OCI-LY3 (cell line): ENCODE measurements at regions not wholly inside any gene's neighbourhood (a gene's known extent, or its start where the extent isn't known, plus 50 kb on each side); places are given as distances from the start of the nearest gene placed in this dataset.

Experiments used
- H2AFZ ChIP-seq: fragments of 200-600, 300-600 bp; shearing (Covaris generic); 2 replicates; pipeline ENCODE4 v1.6.0; 2014; ENCODE audit warnings: antibody characterized with exemption, low read depth, low read length
- H3K27ac ChIP-seq: fragments of 200-600, 300-600 bp; sonication (generic); 2 replicates; pipeline ENCODE4 v1.5.1; 2014; ENCODE audit warnings: mild to moderate bottlenecking, low read length, moderate library complexity, mixed read lengths
- H3K27me3 ChIP-seq: fragments of 200-600, 300-600 bp; sonication (generic); 2 replicates; pipeline ENCODE4 v1.6.1; 2014; ENCODE audit warnings: low read depth, low read length, mixed read lengths
- H3K36me3 ChIP-seq: fragments of 200-600, 300-600 bp; sonication (generic); replicated peaks from 2 replicates; pipeline ENCODE3; 2014; ENCODE audit warnings: low read depth, low read length, mixed read lengths
- H3K4me1 ChIP-seq: fragments of 300-600, 200-600 bp; sonication (generic); 2 replicates; pipeline ENCODE4 v1.6.1; 2014; ENCODE audit warnings: low read length, mixed read lengths
- H3K4me2 ChIP-seq: fragments of 200-600, 300-600 bp; sonication (generic); 2 replicates; pipeline ENCODE4 v1.6.1; 2014; ENCODE audit warnings: low read length, mixed read lengths
- H3K4me3 ChIP-seq: fragments of 300-600, 200-600 bp; sonication (generic); 2 replicates; pipeline ENCODE4 v1.5.1; 2014; ENCODE audit warnings: antibody characterized with exemption, mild to moderate bottlenecking, low read length, moderate library complexity
- H3K79me2 ChIP-seq: fragments of 300-600, 200-600 bp; shearing (Covaris generic); 2 replicates; pipeline ENCODE4 v1.6.1; 2014; ENCODE audit warnings: mild to moderate bottlenecking, low read length, mixed read lengths
- H3K9ac ChIP-seq: fragments of 300-600, 200-600 bp; shearing (Covaris generic); 2 replicates; pipeline ENCODE4 v1.6.0; 2014; ENCODE audit warnings: mild to moderate bottlenecking, low read length, moderate library complexity
- H3K9me3 ChIP-seq: fragments of 200-600, 300-600 bp; shearing (Covaris generic); 2 replicates; pipeline ENCODE4 v1.6.1; 2014; ENCODE audit warnings: low read length, mixed read lengths; ENCODE audit not compliant: insufficient read depth
- H4K20me1 ChIP-seq: fragments of 200-600, 300-600 bp; sonication (generic); 2 replicates; pipeline ENCODE4 v1.6.1; 2016; ENCODE audit warnings: low read length, mixed read lengths; ENCODE audit not compliant: insufficient read depth
- CTCF ChIP-seq: fragments of 200-600, 300-600 bp; sonication (generic); IDR thresholded peaks from 2 replicates; pipeline ENCODE4 v1.5.1; 2014; ENCODE audit warnings: antibody characterized with exemption, low read length, low read depth
- EZH2phosphoT487 ChIP-seq: fragments of 200-600 bp; shearing (Covaris generic); IDR thresholded peaks from 2 replicates; pipeline ENCODE4 v1.6.1; 2018; ENCODE audit warnings: antibody characterized with exemption, mixed run types, low read depth

- TF ChIP-seq CTCF (no peak), EZH2phosphoT487 (no peak)
- no peaks in the 10 kb centered on the region for H3K79me2 ChIP-seq
- H3K9me3 ChIP-seq, result no peaks in the 10 kb centered on the region
- H3K4me3 ChIP-seq, result no peak overlapping the region
- H3K27me3 ChIP-seq, result no peaks in the 10 kb centered on the region
- H3K4me1 ChIP-seq, result no peaks in the 10 kb centered on the region
- no peaks in the 10 kb centered on the region for H4K20me1 ChIP-seq
- no peak overlapping the region for H3K4me2 ChIP-seq
- H3K9ac ChIP-seq, result no peak overlapping the region
- no peaks in the 10 kb centered on the region for H3K36me3 ChIP-seq
- H2AFZ ChIP-seq, result no peak overlapping the region
- no peak overlapping the region for H3K27ac ChIP-seq
Measured at GRCh38 chr9:102875687-102876086, 119.4 kb upstream of the CYLC2 start.

- no peak overlapping the region for H3K27ac ChIP-seq
- H3K4me3 ChIP-seq, result no peak overlapping the region
- no peak overlapping the region for H3K9ac ChIP-seq
- no peaks in the 10 kb centered on the region for H4K20me1 ChIP-seq
- H3K36me3 ChIP-seq, result no peaks in the 10 kb centered on the region
- H3K9me3 ChIP-seq, result no peaks in the 10 kb centered on the region
- H3K79me2 ChIP-seq, result no peaks in the 10 kb centered on the region
- no peak overlapping the region for H2AFZ ChIP-seq
- no peak overlapping the region for H3K4me2 ChIP-seq
- no peaks in the 10 kb centered on the region for H3K4me1 ChIP-seq
- no peak for TF ChIP-seq CTCF
- TF ChIP-seq EZH2phosphoT487, result no peak
- no peaks in the 10 kb centered on the region for H3K27me3 ChIP-seq
Measured at GRCh38 chr9:102867488-102867887, 127.6 kb upstream of the CYLC2 start.

- H3K4me1 ChIP-seq, result no peaks in the 10 kb centered on the region
- no peaks in the 10 kb centered on the region for H4K20me1 ChIP-seq
- H2AFZ ChIP-seq, result no peak overlapping the region
- no peaks in the 10 kb centered on the region for H3K36me3 ChIP-seq
- H3K4me2 ChIP-seq, result no peak overlapping the region
- no peak overlapping the region for H3K4me3 ChIP-seq
- H3K27ac ChIP-seq, result no peak overlapping the region
- H3K27me3 ChIP-seq, result no peaks in the 10 kb centered on the region
- no peaks in the 10 kb centered on the region for H3K79me2 ChIP-seq
- H3K9ac ChIP-seq, result no peak overlapping the region
- no peaks in the 10 kb centered on the region for H3K9me3 ChIP-seq
- no peak for TF ChIP-seq CTCF
- no peak for TF ChIP-seq EZH2phosphoT487
Measured at GRCh38 chr9:102862478-102862877, 132.7 kb upstream of the CYLC2 start.

GRCh38 chr9:102855641-102856040 is 139.5 kb upstream of the CYLC2 start:
- H3K4me3 ChIP-seq, result no peak overlapping the region
- H3K79me2 ChIP-seq, result no peaks in the 10 kb centered on the region
- H3K9ac ChIP-seq, result no peak overlapping the region
- H3K9me3 ChIP-seq, result no peaks in the 10 kb centered on the region
- no peak overlapping the region for H3K27ac ChIP-seq
- no peak overlapping the region for H2AFZ ChIP-seq
- H3K4me1 ChIP-seq, result no peaks in the 10 kb centered on the region
- H3K4me2 ChIP-seq, result no peak overlapping the region
- no peaks in the 10 kb centered on the region for H3K36me3 ChIP-seq
- no peaks in the 10 kb centered on the region for H4K20me1 ChIP-seq
- H3K27me3 ChIP-seq, result no peaks in the 10 kb centered on the region
- TF ChIP-seq EZH2phosphoT487 (no peak), CTCF (no peak)
